ENCODE measurements at regions not wholly inside any gene's neighbourhood (a gene's known extent, or its start where the extent isn't known, plus 50 kb on each side); places are given as distances from the start of the nearest gene placed in this dataset.

- TF ChIP-seq ZFP3 (CRISPR knock-in tag; IDR thresholded peaks at IDR 0.05) (no peak), ZFP30 (CRISPR knock-in tag; IDR thresholded peaks at IDR 0.05) (no peak), POU6F1 (CRISPR knock-in tag; IDR thresholded peaks at IDR 0.05; ENCODE audit: borderline replicate concordance, low read depth) (no peak), ZNF8 (CRISPR knock-in tag; IDR thresholded peaks at IDR 0.05) (no peak), ZNF70 (CRISPR knock-in tag; IDR thresholded peaks at IDR 0.05) (no peak), RARB (CRISPR knock-in tag; IDR thresholded peaks at IDR 0.05) (no peak), ARNTL (CRISPR knock-in tag; IDR thresholded peaks at IDR 0.05; ENCODE audit: borderline replicate concordance, low read depth) (no peak), OSR1 (CRISPR knock-in tag; IDR thresholded peaks at IDR 0.05) (no peak), PPARA (CRISPR knock-in tag; IDR thresholded peaks at IDR 0.05; ENCODE audit: borderline replicate concordance) (no peak)
- TF ChIP-seq, protein P1, sequence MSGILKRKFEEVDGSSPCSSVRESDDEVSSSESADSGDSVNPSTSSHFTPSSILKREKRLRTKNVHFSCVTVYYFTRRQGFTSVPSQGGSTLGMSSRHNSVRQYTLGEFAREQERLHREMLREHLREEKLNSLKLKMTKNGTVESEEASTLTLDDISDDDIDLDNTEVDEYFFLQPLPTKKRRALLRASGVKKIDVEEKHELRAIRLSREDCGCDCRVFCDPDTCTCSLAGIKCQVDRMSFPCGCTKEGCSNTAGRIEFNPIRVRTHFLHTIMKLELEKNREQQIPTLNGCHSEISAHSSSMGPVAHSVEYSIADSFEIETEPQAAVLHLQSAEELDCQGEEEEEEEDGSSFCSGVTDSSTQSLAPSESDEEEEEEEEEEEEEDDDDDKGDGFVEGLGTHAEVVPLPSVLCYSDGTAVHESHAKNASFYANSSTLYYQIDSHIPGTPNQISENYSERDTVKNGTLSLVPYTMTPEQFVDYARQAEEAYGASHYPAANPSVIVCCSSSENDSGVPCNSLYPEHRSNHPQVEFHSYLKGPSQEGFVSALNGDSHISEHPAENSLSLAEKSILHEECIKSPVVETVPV (CRISPR knock-in tag; IDR thresholded peaks at IDR 0.05): no peak
These were observed 876.0 kb downstream of the EPHA3 start for GRCh38 chr3:89983449-89983848.

Data from SK-N-SH treated with all-trans-retinoic acid at 6 μM for 48 hours (cell line).